ENCODE measurements at regions not wholly inside any gene's neighbourhood (a gene's known extent, or its start where the extent isn't known, plus 50 kb on each side); places are given as distances from the start of the nearest gene placed in this dataset.
A peak's percentile ranks its signal among the peaks of the same experiment; 100 is the strongest.

- peak; percentile 1 to 3 for DNase-seq (ENCODE audit: low read depth in 2 of 2)
These were observed 66.1 kb upstream of the KAT6B start for GRCh38 chr10:74760086-74760979.

- DNase-seq (ENCODE audit: low read depth in 2 of 2) = no peak
These were observed 62.3 kb upstream of the KAT6B start for GRCh38 chr10:74763934-74764591.

GRCh38 chr10:74765465-74765975 lies 60.9 kb upstream of the KAT6B start:
- DNase-seq (ENCODE audit: low read depth in 2 of 2) = no peak

GRCh38 chr10:74766501-74766900 lies 59.9 kb upstream of the KAT6B start:
- no peak for DNase-seq (ENCODE audit: low read depth in 2 of 2)

GRCh38 chr10:74770400-74770799 lies 56.0 kb upstream of the KAT6B start:
- no peak for DNase-seq (ENCODE audit: low read depth in 2 of 2)

- DNase-seq (ENCODE audit: low read depth in 2 of 2) = no peak
These were observed 55.3 kb upstream of the KAT6B start for GRCh38 chr10:74771054-74771453.

- DNase-seq (ENCODE audit: low read depth in 2 of 2) = no peak
These were observed 51.3 kb upstream of the KAT6B start for GRCh38 chr10:74775099-74775498.

All from fibroblast of skin of left biceps (primary cell).